ENCODE measurements at regions not wholly inside any gene's neighbourhood (a gene's known extent, or its start where the extent isn't known, plus 50 kb on each side); places are given as distances from the start of the nearest gene placed in this dataset.
"Not testable (repeated sequence)": the region's sequence is repeated elsewhere in the genome, so short reads cannot be mapped to it uniquely, and the experiment has no call there.

DNA sequence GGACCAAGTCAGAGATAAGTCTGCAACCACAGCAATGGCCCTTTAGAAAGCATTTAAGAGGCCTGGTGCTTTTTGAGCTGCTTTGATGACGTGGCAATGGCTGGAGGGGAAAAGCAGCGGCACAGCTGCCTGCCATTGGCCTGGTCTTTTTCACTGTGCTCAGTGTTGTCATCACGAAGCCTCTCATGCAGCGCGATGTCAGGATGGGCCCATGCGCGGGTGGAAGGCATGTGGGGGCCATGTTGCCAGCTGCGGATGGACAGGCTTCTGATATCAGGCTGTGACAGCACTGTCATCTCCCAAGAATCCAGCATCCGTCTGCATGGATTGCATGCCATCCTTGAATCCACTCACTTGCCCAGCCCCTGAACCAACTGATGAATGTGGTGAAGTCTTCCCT is 204.5 kb downstream of the ACKR3 start:
- H3K27ac ChIP-seq (ENCODE audit: low read depth, low read length): no peak overlapping the region
- 75 to 95% (median 81%) methylated on average over 9 of the region's 9 CpGs for WGBS, 3 donors

GRCh38 chr2:236775511-236775910 is 205.9 kb downstream of the ACKR3 start:
- no peak overlapping the region for H3K27ac ChIP-seq (ENCODE audit: low read depth, low read length)
- WGBS, 3 donors: 42 to 59% (median 47%) methylated on average over 2 of the region's 2 CpGs

DNA sequence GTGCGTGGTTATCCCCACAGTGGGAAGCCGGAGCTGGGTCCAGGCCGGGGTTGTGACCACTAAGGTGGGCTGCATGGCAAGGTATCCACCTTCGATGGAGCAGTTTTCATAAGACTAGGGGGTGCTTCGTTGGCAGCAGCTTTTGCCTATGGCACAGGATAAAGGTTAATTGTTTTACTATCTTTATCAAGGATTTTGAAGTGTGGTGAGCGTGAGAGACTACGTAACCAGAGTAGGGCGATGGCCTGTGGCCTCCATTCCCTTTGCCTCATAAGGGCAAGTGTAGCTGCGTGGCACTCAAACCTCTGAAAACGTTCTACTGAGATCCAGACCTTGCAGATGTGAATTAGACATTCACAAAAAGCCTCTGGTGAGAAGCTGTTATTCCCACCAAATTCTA is 206.6 kb downstream of the ACKR3 start:
- 82 to 93% (median 88%) methylated on average over 10 of the region's 10 CpGs for WGBS, 3 donors
- no peak overlapping the region for H3K27ac ChIP-seq (ENCODE audit: low read depth, low read length)

DNA sequence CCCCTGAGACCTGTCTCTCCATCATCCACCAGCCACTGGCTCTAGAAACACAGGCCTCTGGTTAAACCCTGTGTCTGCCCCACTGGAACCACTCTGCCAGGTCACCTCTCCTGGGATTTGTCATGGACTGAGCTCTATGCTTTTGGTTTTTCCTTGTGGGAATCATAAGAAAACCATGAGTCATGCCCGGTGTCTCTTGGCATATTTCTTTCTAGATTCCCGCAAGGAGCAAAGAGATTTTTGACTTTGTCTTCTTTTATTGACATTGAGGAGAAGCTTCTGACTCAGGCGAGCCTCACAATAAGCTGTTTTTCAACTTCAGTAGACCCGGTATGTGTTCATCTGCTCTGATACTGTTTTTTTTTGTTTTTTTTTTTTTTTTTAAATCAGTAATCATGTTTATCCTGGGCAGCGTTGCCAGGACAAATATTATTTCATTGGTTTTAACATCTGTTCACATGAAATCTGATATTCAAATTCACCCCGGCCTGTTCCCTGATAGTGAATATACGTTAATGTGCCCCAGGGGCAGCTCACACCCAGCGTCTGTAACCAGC is 207.1 kb downstream of the ACKR3 start:
- 54 to 76% (median 64%) methylated on average over 8 of the region's 8 CpGs for WGBS, 3 donors
- H3K27ac ChIP-seq (ENCODE audit: low read depth, low read length): no peak overlapping the region

DNA sequence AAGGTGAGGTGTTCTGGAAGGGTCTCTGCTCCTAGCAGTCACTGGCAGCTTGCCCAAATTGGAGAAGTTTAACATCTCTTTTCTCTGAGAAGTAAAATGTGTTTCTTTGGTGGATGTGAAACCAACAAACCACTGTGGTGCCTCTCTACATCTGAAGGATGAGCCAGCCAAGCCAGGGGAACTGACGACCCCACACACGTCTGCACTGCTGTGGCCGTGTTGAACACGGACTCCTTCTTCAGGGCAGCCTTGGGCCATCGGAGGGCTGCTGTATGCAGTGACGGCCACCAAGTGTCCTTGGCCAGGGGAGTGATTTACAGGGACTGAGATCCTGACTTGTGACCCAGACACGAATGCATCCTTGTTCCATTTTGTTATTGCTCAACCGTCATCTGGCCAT is 207.8 kb downstream of the ACKR3 start:
- no peak overlapping the region for H3K27ac ChIP-seq (ENCODE audit: low read depth, low read length)
- whole genome bisulfite sequencing, 3 donors: 76 to 89% (median 80%) methylated on average over 8 of the region's 8 CpGs

- H3K27ac ChIP-seq (ENCODE audit: low read depth, low read length): no peak overlapping the region
- WGBS, 3 donors: 83 to 88% (median 88%) methylated on average over 17 of the region's 17 CpGs
These were observed 212.6 kb downstream of the ACKR3 start for GRCh38 chr2:236781933-236782816.

DNA sequence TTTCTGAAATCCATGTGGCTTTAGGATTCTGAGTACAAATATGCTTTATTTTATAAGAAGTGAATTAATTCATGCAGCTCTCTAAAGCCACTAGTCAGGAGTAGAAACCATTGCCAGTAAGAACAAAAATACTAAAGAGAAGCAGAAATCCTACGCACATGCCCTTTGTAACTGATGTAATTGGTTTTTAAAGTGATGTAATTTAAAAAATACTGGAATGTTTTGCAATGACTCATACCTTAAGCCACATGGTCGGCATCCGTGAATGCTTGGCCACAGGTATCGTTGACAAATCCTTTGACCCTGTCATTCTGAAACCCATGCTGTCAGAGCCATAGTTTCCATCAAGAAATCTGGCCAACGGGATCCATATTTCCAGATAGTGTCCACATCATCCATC is 213.3 kb downstream of the ACKR3 start:
- no peak overlapping the region for H3K27ac ChIP-seq (ENCODE audit: low read depth, low read length)
- WGBS, 3 donors: 51 to 76% (median 60%) methylated on average over 5 of the region's 5 CpGs

DNA sequence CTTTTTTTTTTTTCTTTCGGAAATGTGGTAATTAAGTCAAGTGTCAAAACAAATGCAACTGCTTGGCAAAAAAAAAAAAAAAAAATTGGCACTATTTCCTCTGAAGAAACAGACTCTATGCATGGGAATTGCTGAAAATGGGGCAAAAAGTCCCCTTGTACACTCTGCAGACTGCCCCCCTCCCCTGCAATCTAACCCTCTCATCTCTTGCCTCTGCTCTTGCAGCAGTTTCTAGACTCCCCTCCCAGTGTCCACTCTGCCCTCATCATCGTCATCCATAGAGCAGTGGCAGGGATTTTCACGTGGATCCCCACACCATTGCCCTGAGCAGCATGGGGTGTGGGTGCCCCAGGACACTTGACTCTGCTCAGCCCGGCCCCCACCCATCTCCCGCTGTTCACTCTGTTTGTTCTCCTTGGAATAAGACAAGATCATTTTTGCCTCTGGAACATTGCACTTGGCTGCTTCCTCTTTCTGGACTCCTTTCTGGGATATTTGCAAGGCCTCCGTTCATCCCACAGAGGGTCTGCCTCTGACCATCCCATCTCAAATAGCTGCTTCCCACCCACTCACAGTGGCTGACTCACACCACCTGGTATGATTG is 213.9 kb downstream of the ACKR3 start:
- H3K27ac ChIP-seq (ENCODE audit: low read depth, low read length): no peak overlapping the region
- WGBS, 3 donors: 74 to 77% (median 77%) methylated on average over 6 of the region's 6 CpGs

GRCh38 chr2:236785611-236786057 is 216.0 kb downstream of the ACKR3 start:
- H3K27ac ChIP-seq (ENCODE audit: low read depth, low read length): no peak overlapping the region
- WGBS, 3 donors: 43 to 63% (median 55%) methylated on average over 6 of the region's 6 CpGs

DNA sequence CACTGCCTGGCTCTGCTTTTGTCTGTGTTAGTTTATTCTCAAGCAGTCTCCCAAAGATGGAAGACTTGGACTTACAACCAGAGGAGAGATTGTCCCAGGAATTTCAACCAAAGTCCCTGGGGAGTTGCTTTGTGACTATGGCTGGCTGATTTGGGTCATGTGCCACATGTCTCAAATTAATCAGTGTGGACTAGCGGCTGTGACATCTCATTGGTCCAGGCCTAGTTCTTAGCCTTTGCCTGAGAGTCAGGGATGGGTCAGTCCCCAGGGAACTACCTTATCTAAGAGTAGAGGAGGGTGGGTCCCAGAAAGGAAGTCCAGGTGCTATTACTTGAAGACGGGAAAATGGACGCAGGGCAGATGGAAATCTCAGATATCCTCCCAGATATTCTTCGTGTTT is 217.1 kb downstream of the ACKR3 start:
- H3K27ac ChIP-seq (ENCODE audit: low read depth, low read length): no peak overlapping the region
- WGBS, 3 donors: 80 to 92% (median 84%) methylated on average over 4 of the region's 4 CpGs

- H3K27ac ChIP-seq (ENCODE audit: low read depth, low read length): not testable (repeated sequence)
- 83 to 86% (median 84%) methylated on average over 5 of the region's 5 CpGs for WGBS, 3 donors
These were observed 217.8 kb downstream of the ACKR3 start for GRCh38 chr2:236787376-236787775.

DNA sequence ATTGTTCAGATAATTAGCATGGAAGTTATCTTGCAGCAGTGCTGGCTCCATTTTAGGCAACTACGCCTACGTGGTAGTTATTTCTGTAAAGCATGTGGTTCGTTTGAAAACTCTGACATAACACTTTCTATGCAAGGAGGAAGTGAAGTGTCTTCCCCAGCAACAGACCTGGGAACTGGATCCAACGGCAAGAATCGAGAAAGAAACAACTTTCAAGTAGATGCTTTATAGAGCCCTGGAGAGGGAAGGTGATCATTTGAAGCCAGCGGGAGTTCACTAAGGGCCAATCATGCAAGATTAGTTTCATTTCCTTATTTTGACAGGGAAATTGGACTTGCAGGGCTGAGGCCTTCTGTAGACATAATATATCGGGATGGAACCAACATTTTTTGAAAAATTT is 218.3 kb downstream of the ACKR3 start:
- H3K27ac ChIP-seq (ENCODE audit: low read depth, low read length): no peak overlapping the region
- WGBS, 3 donors: 59 to 85% (median 64%) methylated on average over 7 of the region's 7 CpGs

GRCh38 chr2:236790963-236791362 is 221.3 kb downstream of the ACKR3 start:
- no peak overlapping the region for H3K27ac ChIP-seq (ENCODE audit: low read depth, low read length)
- 56 to 73% (median 67%) methylated on average over 6 of the region's 6 CpGs for WGBS, 3 donors

- WGBS, 3 donors: 76 to 82% (median 80%) methylated on average over 34 to 36 of the region's 37 CpGs
- no peak overlapping the region for H3K27ac ChIP-seq (ENCODE audit: low read depth, low read length)
These were observed 223.7 kb downstream of the ACKR3 start for GRCh38 chr2:236793023-236794011.

DNA sequence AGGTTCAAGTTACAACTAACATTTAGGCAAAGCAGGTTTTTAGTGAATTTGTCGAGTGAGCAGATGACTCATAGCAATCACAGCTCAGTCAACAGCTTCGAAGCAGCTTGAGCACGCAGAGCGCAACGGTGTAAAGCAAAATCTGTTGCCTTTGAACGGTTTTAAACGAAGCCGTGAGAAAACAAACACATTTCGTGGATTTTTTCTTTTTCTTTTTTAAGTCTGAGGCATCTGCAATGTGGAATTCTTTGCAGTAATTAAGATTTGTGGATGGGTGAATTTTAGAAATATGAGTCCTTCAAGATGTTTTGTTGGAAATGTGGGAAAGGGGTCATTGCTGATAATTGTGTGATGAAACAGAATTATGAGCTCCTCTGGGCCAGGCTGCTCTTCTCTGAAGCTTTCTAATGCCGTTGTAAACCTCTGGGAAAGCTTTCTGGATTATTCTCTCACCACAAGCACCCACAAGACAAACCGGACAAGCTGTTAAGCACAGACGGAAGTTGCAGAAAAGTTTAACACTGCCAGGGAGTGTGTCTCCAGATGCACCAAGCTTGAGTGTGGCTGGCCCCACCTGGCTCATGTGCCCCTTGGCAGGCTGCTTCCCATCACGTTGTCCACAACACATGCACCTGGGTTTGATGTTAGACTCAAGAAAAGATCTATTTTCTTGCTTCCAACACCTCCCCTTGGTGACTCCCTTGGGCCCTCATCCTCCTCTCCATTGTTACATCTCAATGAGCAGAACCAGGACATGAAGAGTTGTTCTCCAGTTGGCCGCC is 224.7 kb downstream of the ACKR3 start:
- 68 to 73% (median 72%) methylated on average over 14 of the region's 14 CpGs for WGBS, 3 donors
- H3K27ac ChIP-seq (ENCODE audit: low read depth, low read length): no peak overlapping the region

DNA sequence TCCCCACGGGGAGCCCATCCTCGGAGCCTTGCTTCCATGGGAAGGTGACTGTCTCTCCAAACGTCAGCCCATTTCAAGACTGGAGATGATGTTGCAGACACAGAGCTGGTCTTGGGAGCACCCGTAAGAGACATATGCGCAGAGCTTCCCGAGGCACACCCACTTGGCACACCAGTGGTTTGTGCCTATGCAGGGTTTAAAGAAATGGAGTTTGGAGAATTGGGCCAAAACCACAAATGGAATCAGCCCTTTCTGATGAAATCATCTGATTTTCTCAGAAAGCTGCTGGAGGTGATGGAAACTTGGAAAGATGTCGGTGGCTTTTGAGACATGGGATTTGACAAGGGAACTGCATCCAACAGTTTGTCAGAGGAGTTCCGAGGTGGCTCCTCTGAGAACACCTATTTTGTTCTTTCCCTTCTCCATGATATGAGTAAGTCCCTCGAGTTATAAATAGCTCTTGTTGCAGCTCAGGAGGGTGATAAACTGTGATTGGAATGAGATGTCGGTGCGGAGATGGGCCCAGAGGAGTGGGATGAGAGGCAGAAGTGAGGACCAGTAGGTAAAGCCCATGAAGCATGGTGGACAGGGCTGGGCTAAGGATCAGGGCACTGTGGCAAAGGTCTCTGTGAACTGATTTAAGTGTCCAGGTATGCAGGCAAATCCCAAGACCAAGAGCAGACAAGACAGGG is 225.7 kb downstream of the ACKR3 start:
- WGBS, 3 donors: 89 to 93% (median 91%) methylated on average over 11 of the region's 11 CpGs
- H3K27ac ChIP-seq (ENCODE audit: low read depth, low read length): no peak overlapping the region

- H3K27ac ChIP-seq (ENCODE audit: low read depth, low read length): no peak overlapping the region
- WGBS, 3 donors: 93 to 97% (median 96%) methylated on average over 8 of the region's 8 CpGs
These were observed 226.2 kb downstream of the ACKR3 start for GRCh38 chr2:236795861-236796219.
